ENCODE measurements at regions not wholly inside any gene's neighbourhood (a gene's known extent, or its start where the extent isn't known, plus 50 kb on each side); places are given as distances from the start of the nearest gene placed in this dataset.

DNA sequence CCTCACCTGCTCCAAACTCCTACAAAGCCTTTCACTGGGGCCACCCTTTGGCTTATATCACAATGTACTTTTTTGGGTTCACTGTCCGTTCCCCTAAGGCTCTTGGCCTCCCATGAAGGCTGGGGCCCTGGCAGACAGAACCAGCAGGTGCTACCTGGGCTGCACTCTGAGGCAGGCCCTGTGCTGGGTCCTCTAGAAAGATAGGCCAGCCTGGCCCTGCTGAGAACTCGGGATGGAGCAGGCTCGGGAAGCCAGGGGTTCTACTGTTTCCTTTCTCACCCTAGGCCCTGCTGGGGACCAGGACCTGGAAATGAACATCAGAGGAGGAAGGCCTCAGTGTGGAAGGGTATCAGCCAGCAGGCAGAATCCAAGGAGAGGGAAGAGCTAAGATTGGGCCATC is 79.5 kb downstream of the MRPL14 start:
- H3K27ac ChIP-seq, result no peak overlapping the region
- TF ChIP-seq CTCF (conservative IDR thresholded peaks at IDR 0.05), result no peak

DNA sequence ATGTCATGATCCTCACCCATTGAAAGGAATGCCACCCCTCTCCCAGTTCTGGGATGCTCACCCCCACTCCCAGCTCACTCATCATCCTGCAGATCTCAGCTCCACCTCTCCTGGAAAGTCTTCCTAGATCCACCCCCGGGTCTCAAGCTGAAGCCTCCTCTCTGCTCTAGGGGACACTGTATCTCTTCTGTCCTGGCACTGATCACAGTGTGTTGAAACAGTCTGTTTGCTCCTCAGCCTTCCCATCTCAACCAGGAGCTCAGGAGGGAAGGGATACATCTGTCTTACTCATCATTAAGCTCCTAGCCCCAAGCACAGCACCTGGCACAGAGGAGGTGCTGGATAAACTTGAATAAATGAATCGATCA is 80.1 kb downstream of the MRPL14 start:
- no peak overlapping the region for H3K27ac ChIP-seq
- no peak for TF ChIP-seq CTCF (conservative IDR thresholded peaks at IDR 0.05)

- TF ChIP-seq CTCF (conservative IDR thresholded peaks at IDR 0.05), result no peak
- no peak overlapping the region for H3K27ac ChIP-seq
Observed at GRCh38 chr6:44046516-44047178, 80.6 kb downstream of the MRPL14 start.

GRCh38 chr6:44045672-44046015 is 81.6 kb downstream of the MRPL14 start:
- TF ChIP-seq CTCF (conservative IDR thresholded peaks at IDR 0.05), result no peak
- H3K27ac ChIP-seq, result no peak overlapping the region

- no peak overlapping the region for H3K27ac ChIP-seq
- no peak for TF ChIP-seq CTCF (conservative IDR thresholded peaks at IDR 0.05)
Observed at GRCh38 chr6:44044940-44045671, 82.1 kb downstream of the MRPL14 start.

GRCh38 chr6:44044154-44044539 is 83.1 kb downstream of the MRPL14 start:
- no peak for TF ChIP-seq CTCF (conservative IDR thresholded peaks at IDR 0.05)
- H3K27ac ChIP-seq, result no peak overlapping the region

DNA sequence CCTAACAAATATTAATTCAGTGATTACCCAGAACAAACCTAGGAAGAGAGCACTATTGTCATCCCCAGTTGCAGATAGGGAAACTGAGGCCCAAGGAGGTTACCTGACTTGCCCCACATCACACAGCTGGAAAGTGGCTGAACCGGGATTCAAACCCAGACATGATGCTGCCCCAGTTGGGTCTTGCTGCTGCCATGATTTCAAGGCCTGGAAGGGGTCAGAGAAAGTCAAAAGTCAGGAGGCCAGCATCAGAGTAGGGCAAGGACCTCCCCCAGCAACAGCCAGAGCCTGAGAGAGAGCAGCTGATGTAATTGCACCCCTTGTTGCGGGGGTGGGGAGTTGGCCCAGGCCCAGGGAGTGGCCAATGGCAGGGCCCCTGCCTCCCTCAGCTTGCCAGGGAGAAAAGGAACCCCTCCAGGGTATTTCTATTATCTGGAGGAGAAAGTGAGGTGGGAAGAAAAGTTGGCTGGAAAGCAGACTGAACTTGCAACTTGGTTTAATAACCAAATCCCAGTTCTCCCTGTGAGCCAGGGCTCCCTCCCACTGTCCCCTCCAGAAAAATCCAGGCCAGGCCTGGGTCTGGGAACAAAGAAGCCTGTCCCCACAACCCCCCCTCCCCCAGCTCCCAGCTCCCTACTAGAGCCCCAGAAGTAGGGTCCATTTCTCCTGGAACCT is 83.6 kb downstream of the MRPL14 start:
- H3K27ac ChIP-seq, result no peak overlapping the region
- TF ChIP-seq CTCF (conservative IDR thresholded peaks at IDR 0.05), result no peak

Data from VCaP (cell line).